H1 (cell line): ENCODE measurements at regions not wholly inside any gene's neighbourhood (a gene's known extent, or its start where the extent isn't known, plus 50 kb on each side); places are given as distances from the start of the nearest gene placed in this dataset.

Experiments
- CTCF ChIA-PET: fragments of 300-600 bp; sonication (Branson Sonifier 250); formaldehyde crosslinking; loops from one replicate; lab custom pipeline; 2021; ENCODE audit not compliant: partially characterized antibody; lab: Charles Lee
- POLR2A ChIA-PET: fragments of 300-600 bp; sonication (Branson Sonifier 250); formaldehyde crosslinking; loops from one replicate; lab custom pipeline; 2021; ENCODE audit warnings: inconsistent platforms; ENCODE audit not compliant: partially characterized antibody; lab: Charles Lee
- DNase-seq, 2 experiments: peaks; one replicate each; pipeline versions ENCODE4 v3.0.0 to v3.0.0-alpha.2; 2010 to 2022; ENCODE audit warnings: low spot score in 2 of 2, low read depth in 1 of 2, mixed read lengths in 1 of 2
- FAIRE-seq: peaks from 2 replicates; lab custom pipeline; 2011; peaks lifted over from hg19 to GRCh38; lab: Jason Lieb, UNC
- H2AFZ ChIP-seq: 2 replicates; pipeline ENCODE4 v1.8.1; 2012; ENCODE audit warnings: low read length, inconsistent platforms
- H2AK5ac ChIP-seq: 2 replicates; pipeline ENCODE4 v1.6.1; 2013; ENCODE audit warnings: low read depth, low read length
- H2BK120ac ChIP-seq: replicated peaks from 2 replicates; pipeline ENCODE3; 2013; ENCODE audit warnings: low read depth, low read length, inconsistent platforms
- H2BK12ac ChIP-seq: 2 replicates; pipeline ENCODE4 v1.6.1; 2013; ENCODE audit warnings: low read depth, low read length
- H2BK15ac ChIP-seq: 2 replicates; pipeline ENCODE4 v1.6.1; 2013; ENCODE audit warnings: low read length
- H2BK20ac ChIP-seq: 2 replicates; pipeline ENCODE4 v1.6.1; 2013; ENCODE audit warnings: low read length
- H2BK5ac ChIP-seq: 2 replicates; pipeline ENCODE4 v1.6.1; 2013; ENCODE audit warnings: low read depth, low read length
- H3K14ac ChIP-seq: 2 replicates; pipeline ENCODE4 v1.6.1; 2013; ENCODE audit warnings: inconsistent platforms; ENCODE audit not compliant: insufficient read length
- H3K18ac ChIP-seq: 2 replicates; pipeline ENCODE4 v1.6.1; 2013; ENCODE audit warnings: low read length; ENCODE audit errors: extremely low read depth
- H3K23ac ChIP-seq: 2 replicates; pipeline ENCODE4 v1.6.1; 2013; ENCODE audit warnings: inconsistent platforms; ENCODE audit not compliant: insufficient read length
- H3K23me2 ChIP-seq: 2 replicates; pipeline ENCODE4 v1.6.1; 2013; ENCODE audit warnings: low read depth, low read length
- H3K27ac ChIP-seq: 2 replicates; pipeline ENCODE4 v1.6.1; 2011; ENCODE audit warnings: low read depth, low read length, inconsistent platforms
- H3K27me3 ChIP-seq, 4 experiments: replicated peaks in 1 of 4; 1 replicate in 1 of 4; 2 replicates in 3 of 4; pipeline versions ENCODE4 v1.6.1 to v1.8.1; 2011 to 2013; ENCODE audit warnings: low read length in 3 of 4, mild to moderate bottlenecking in 3 of 4, inconsistent platforms in 2 of 4, mixed read lengths in 2 of 4, moderate library complexity in 1 of 4; ENCODE audit not compliant: control insufficient read depth in 3 of 4, insufficient read depth in 3 of 4; ENCODE audit errors: extremely low read depth in 1 of 4
- H3K36me3 ChIP-seq, 4 experiments: 2 replicates each; pipeline versions ENCODE4 v1.6.1 to v1.8.1; 2011 to 2013; ENCODE audit warnings: mild to moderate bottlenecking in 4 of 4, low read length in 3 of 4, moderate library complexity in 2 of 4, control low read depth in 1 of 4, inconsistent platforms in 1 of 4; ENCODE audit not compliant: insufficient read depth in 4 of 4, control insufficient read depth in 2 of 4
- H3K4ac ChIP-seq: replicated peaks from 2 replicates; pipeline ENCODE3; 2013; ENCODE audit warnings: low read length, low read depth, mixed read lengths, inconsistent platforms; ENCODE audit not compliant: insufficient read length
- H3K4me1 ChIP-seq, 4 experiments: replicated peaks in 1 of 4; 1 replicate in 1 of 4; 2 replicates in 3 of 4; pipeline versions ENCODE4 v1.6.1 to v1.8.1; 2011 to 2013; ENCODE audit warnings: low read length in 3 of 4, inconsistent platforms in 2 of 4, mixed read lengths in 1 of 4; ENCODE audit not compliant: insufficient read depth in 4 of 4, control insufficient read depth in 3 of 4
- H3K4me2 ChIP-seq, 2 experiments: 2 replicates each; pipeline versions ENCODE4 v1.6.1 to v1.8.1; 2011 to 2013; ENCODE audit warnings: low read depth in 2 of 2, low read length in 2 of 2, control low read depth in 1 of 2, inconsistent platforms in 1 of 2, mild to moderate bottlenecking in 1 of 2; ENCODE audit not compliant: insufficient read depth in 1 of 2
- H3K4me3 ChIP-seq, 4 experiments: fragments of 200-600, 300-600 bp in 1 of 4; sonication (generic), shearing (Covaris generic), sonication (Bioruptor Twin) in 1 of 4; 2 replicates each; pipeline versions ENCODE4 v1.5.1 to v1.8.1; 2011 to 2016; ENCODE audit warnings: low read length in 4 of 4, low read depth in 3 of 4, control low read depth in 2 of 4, inconsistent platforms in 2 of 4, mild to moderate bottlenecking in 2 of 4, mixed read lengths in 1 of 4, moderate library complexity in 1 of 4; ENCODE audit not compliant: insufficient read depth in 2 of 4; ENCODE audit errors: extremely low read depth in 1 of 4
- H3K56ac ChIP-seq: replicated peaks from 2 replicates; pipeline ENCODE3; 2013; ENCODE audit warnings: low read depth, mild to moderate bottlenecking, mixed read lengths, low read length, inconsistent platforms; ENCODE audit not compliant: insufficient read length
- H3K79me1 ChIP-seq: 2 replicates; pipeline ENCODE4 v1.6.1; 2013; ENCODE audit warnings: low read depth, low read length, control low read depth
- H3K79me2 ChIP-seq, 2 experiments: 2 replicates each; pipeline versions ENCODE4 v1.6.1 to v1.8.1; 2012 to 2013; ENCODE audit warnings: low read length in 2 of 2, mild to moderate bottlenecking in 2 of 2, inconsistent platforms in 1 of 2; ENCODE audit not compliant: insufficient read depth in 2 of 2, control insufficient read depth in 1 of 2
- H3K9ac ChIP-seq, 4 experiments: replicated peaks in 1 of 4; 1 replicate in 1 of 4; 2 replicates in 3 of 4; pipeline versions ENCODE4 v1.6.1 to v1.8.1; 2011 to 2013; ENCODE audit warnings: low read depth in 3 of 4, low read length in 3 of 4, control low read depth in 2 of 4, mild to moderate bottlenecking in 2 of 4, moderate library complexity in 2 of 4, inconsistent platforms in 1 of 4; ENCODE audit errors: extremely low read depth in 1 of 4
- H3K9me3 ChIP-seq, 2 experiments: 2 replicates each; pipeline versions ENCODE4 v1.6.1 to v1.8.1; 2012 to 2013; ENCODE audit warnings: mild to moderate bottlenecking in 2 of 2, moderate library complexity in 2 of 2, control low read depth in 1 of 2, inconsistent platforms in 1 of 2, low read depth in 1 of 2, low read length in 1 of 2, mixed read lengths in 1 of 2; ENCODE audit not compliant: insufficient read depth in 2 of 2
- H4K20me1 ChIP-seq, 2 experiments: replicated peaks in 1 of 2; 2 replicates each; pipeline versions ENCODE3 to v1.8.1; 2011 to 2013; ENCODE audit warnings: inconsistent platforms in 2 of 2, low read length in 2 of 2, mild to moderate bottlenecking in 1 of 2; ENCODE audit not compliant: insufficient read depth in 2 of 2, control insufficient read depth in 1 of 2
- H4K5ac ChIP-seq: 2 replicates; pipeline ENCODE4 v1.6.1; 2013; ENCODE audit warnings: low read length, low read depth, mixed read lengths, inconsistent platforms; ENCODE audit not compliant: insufficient read length
- H4K8ac ChIP-seq: 2 replicates; pipeline ENCODE4 v1.8.0; 2013; ENCODE audit warnings: mild to moderate bottlenecking, moderate library complexity, low read length, inconsistent platforms; ENCODE audit not compliant: insufficient read depth; ENCODE audit errors: extremely low read depth
- H4K91ac ChIP-seq: replicated peaks from 2 replicates; pipeline ENCODE3; 2013; ENCODE audit warnings: low read length, mixed read lengths, inconsistent platforms; ENCODE audit not compliant: insufficient read length
- ASH2L ChIP-seq: fragments of 200-600, 300-600 bp; sonication (generic); IDR thresholded peaks from one replicate; pipeline ENCODE4 v1.7.1; 2017; ENCODE audit warnings: low read length
- BRCA1 ChIP-seq: IDR thresholded peaks from 2 replicates; pipeline ENCODE4 v1.6.1; 2012; ENCODE audit warnings: low read depth, low read length, improper control_type of control experiment
- GTF2F1 ChIP-seq: IDR thresholded peaks from 2 replicates; pipeline ENCODE4 v1.6.1; 2012; ENCODE audit warnings: low read depth, low read length, improper control_type of control experiment, borderline replicate concordance
- KDM1A ChIP-seq: fragments of 200-600, 300-600 bp; sonication (generic); IDR thresholded peaks from 2 replicates; pipeline ENCODE4 v1.7.1; 2016; ENCODE audit warnings: mild to moderate bottlenecking, low read length, borderline replicate concordance
- WGBS, 2 experiments: shearing (Covaris generic) in 1 of 2; methylation state at CpG; one replicate each; pipeline versions ENCODE4 v1.1.6 to v1.1.7; 2013 to 2015; ENCODE audit warnings: low lambda C conversion rate in 2 of 2, mixed read lengths in 2 of 2, inconsistent platforms in 1 of 2, low coverage in 1 of 2, missing lambda C conversion rate in 1 of 2; ENCODE audit not compliant: insufficient replicate concordance in 2 of 2, insufficient coverage in 1 of 2, insufficient read length in 1 of 2; ENCODE audit errors: extremely low coverage in 1 of 2, missing lambda C conversion rate in 1 of 2; 5-methylcytosine and 5-hydroxymethylcytosine counted together

DNA sequence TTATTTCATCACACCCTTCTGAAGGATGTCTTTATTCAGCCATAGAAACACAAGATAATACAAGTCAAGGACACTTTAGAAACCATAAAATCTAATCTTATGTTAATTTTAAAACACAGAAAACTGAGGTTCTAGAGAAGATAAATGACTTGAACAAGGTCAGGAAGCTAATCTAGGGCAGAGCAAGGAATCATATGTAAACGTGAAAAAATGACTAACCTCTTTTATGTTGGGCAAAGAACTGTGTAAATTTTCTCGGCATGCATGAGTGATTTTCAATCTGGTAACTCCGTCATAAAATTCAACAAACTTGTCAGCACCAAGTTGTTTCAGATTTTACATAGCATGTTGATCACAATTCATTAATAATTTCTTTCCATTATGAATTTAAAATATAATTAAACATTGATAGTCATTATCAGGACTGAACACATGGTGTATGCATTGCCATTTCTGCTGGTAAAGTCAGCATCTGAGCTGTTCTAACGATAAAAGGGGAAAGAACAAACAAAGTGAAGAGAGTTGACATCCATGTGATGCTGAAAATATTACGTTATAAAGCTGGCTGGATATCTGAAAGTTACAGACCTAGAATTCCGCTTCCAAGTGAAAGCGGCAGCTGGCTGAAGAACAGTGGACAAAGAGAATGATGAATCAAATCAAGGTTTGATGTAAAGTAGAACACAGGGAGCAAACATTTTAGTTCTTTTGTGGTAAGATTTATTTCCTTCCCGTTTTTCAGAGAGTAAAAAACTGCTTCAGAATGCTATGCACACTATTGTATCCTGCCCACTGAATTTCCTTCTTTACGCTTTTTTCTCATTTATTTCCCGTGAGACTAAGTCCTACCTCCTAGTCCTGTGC, 1037.4 kb upstream of the TMPRSS15 start:
- POLR2A ChIA-PET, result no interaction called here
- DNase-seq, result no peak
- H3K4ac ChIP-seq, result no peak overlapping the region
- CTCF ChIA-PET, result no interaction called here
- H3K79me1 ChIP-seq, result no peaks in the 10 kb centered on the region
- no peak overlapping the region for H2BK15ac ChIP-seq
- H3K18ac ChIP-seq, result no peak overlapping the region
- no peaks in the 10 kb centered on the region for H4K20me1 ChIP-seq
- no peak overlapping the region for H3K9ac ChIP-seq
- H2BK5ac ChIP-seq, result no peak overlapping the region
- no peaks in the 10 kb centered on the region for H3K79me2 ChIP-seq
- H4K5ac ChIP-seq, result no peak overlapping the region
- 92% methylated on average over 10 of the region's 10 CpGs; no CpG with 5 or more reads in 1 of the 2 experiments for WGBS, 2 experiments
- no peak overlapping the region for H3K27ac ChIP-seq
- H3K4me2 ChIP-seq, result no peak overlapping the region
- TF ChIP-seq KDM1A, result no peak
- TF ChIP-seq GTF2F1, result no peak
- TF ChIP-seq ASH2L, result no peak
- TF ChIP-seq BRCA1, result no peak
- TF ChIP-seq, all 59 proteins: peak for 0
- H2BK20ac ChIP-seq, result no peak overlapping the region
- no peaks in the 10 kb centered on the region for H3K9me3 ChIP-seq
- H4K91ac ChIP-seq, result no peak overlapping the region
- no peak overlapping the region for H3K14ac ChIP-seq
- no peak for FAIRE-seq
- H2BK120ac ChIP-seq, result no peak overlapping the region
- no peak overlapping the region for H2BK12ac ChIP-seq
- H3K23ac ChIP-seq, result no peak overlapping the region
- no peaks in the 10 kb centered on the region for H3K23me2 ChIP-seq
- H2AK5ac ChIP-seq, result no peak overlapping the region
- H3K4me3 ChIP-seq, result no peak overlapping the region
- H3K56ac ChIP-seq, result no peak overlapping the region
- H3K36me3 ChIP-seq, result no peaks in the 10 kb centered on the region
- no peaks in the 10 kb centered on the region for H3K4me1 ChIP-seq
- no peak overlapping the region for H4K8ac ChIP-seq
- H2AFZ ChIP-seq, result 0 out of 2 replicates have a peak overlapping the region, but pooled peaks have one; percentile 19
- H3K27me3 ChIP-seq, result no peaks in the 10 kb centered on the region
